Activated CD4-positive, alpha-beta T cell treated with anti-CD3 and anti-CD28 coated beads, Interleukin-2, amount 50 U/mL, for 48 hours (primary cell): ENCODE measurements at regions not wholly inside any gene's neighbourhood (a gene's known extent, or its start where the extent isn't known, plus 50 kb on each side); places are given as distances from the start of the nearest gene placed in this dataset.
A peak's percentile ranks its signal among the peaks of the same experiment; 100 is the strongest.
"Not testable (repeated sequence)": the region's sequence is repeated elsewhere in the genome, so short reads cannot be mapped to it uniquely, and the experiment has no call there.

Experiments used
- DNase-seq, 2 experiments: peaks; one replicate each; pipeline ENCODE4 v3.0.0-alpha.2; 2020

DNA sequence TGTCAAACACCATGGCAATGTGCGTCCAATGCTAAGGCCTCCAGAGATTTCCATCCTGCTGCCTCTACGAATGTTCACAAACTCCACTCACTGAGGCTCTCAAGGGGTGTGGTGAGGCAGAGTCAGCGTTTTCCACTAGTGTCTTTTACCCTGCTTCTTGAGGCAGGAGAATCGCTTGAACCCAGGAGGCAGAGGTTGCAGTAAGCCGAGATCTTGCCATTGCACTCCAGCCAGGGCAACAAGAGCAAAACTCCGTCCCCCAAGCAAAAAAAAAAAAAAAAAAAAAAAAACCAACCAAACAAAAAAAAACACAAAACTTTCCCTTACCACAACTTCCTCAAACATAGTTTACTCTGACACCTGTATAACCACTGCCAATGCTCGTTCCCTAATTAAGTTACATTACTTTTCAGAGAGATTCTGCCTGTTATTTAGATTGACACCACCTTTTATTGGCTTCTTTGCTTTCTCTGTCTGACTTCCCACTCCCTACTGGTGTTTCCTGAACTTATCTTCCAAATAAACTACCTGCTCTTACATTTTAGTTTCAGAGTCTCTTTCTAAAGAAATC lies 102.1 kb upstream of the ZNF746 start:
- no peak for DNase-seq

DNA sequence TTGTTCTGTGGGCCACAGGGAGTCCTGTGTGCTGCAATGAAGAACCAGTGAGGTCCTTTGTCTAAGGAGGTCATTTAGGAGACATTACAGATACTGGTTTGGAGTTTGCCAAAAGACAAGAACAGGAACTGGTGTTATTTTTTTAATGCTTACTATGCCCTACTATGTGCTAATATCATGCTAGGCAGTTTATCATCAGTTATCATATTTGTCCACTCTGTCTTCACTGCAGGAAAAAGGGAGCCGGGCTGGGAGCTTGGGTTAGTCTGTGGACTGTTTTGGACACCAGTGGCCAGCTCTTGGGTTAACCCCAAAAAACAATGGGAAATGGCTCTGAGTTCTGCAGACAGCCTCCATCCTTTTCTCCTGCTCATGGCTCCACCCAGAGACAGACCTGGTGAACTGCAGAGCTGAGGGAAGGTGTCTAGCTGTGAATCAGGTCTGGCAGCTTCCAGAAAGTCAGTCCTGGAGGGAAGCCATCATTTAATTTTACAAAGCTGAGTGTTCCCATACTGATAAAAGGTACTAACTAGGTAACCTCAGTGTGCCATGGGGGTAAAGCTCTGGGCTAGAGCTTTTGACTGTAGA lies 101.2 kb upstream of the ZNF746 start:
- DNase-seq = peak; percentile 20 to 36

- not testable (repeated sequence) for DNase-seq
Measured at GRCh38 chr7:149597789-149598188, 100.2 kb upstream of the ZNF746 start.

DNA sequence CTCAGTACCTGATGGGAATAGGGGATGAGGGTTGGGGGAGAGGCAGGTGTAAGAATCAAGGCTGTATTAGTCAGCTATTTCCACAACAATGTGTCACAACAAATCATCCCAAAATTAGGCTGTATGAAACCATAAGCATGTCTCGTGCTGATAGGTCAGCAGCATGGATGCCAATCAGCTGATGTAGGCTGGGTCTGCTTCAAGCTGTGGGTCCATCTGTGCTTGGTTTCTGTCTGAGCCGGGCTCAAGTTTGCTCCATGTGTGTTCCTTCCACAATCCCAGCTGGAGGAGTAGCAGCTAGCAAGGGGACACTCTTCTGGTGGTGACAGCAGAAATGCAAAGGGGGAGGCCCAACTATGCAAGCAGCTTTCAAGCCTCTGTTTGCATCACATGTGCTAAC lies 97.9 kb upstream of the ZNF746 start:
- DNase-seq = no peak

DNA sequence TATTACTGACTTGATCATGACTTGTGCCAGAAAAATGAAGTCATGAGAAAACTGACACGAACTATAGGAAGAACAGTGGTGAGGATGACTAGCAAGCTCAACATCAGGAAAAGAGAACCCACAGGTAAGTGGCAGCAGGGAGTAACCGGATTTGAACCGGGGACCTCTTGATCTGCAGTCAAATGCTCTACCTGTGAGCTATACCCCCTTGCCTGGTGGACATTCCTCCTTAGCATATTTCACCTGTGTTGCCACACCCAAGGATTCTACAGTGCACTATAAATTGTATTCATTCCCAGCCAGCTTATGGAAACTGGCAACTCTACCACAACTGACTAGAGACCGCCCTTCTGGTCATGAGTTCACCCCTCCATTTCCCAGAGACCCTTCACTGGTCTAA lies 97.5 kb upstream of the ZNF746 start:
- DNase-seq = no peak

DNA sequence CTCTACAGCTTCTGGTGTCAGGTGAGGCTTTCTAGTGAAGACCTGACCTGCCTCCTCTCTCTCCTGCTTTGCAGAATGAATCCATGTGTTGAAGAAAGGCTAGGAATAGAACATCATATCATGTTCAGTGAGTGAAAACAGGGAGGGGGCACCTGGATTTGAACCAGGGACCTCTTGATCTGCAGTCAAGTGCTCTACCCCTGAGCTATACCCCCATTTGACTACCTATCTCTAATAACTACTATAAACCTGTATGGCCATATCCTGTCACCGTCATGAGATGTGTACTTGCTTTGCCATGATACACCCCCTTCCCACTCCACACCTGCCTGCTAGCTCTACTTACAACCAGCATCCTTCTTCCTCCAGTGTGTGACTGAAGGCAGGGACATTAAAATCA lies 91.3 kb upstream of the ZNF746 start:
- DNase-seq = no peak

DNA sequence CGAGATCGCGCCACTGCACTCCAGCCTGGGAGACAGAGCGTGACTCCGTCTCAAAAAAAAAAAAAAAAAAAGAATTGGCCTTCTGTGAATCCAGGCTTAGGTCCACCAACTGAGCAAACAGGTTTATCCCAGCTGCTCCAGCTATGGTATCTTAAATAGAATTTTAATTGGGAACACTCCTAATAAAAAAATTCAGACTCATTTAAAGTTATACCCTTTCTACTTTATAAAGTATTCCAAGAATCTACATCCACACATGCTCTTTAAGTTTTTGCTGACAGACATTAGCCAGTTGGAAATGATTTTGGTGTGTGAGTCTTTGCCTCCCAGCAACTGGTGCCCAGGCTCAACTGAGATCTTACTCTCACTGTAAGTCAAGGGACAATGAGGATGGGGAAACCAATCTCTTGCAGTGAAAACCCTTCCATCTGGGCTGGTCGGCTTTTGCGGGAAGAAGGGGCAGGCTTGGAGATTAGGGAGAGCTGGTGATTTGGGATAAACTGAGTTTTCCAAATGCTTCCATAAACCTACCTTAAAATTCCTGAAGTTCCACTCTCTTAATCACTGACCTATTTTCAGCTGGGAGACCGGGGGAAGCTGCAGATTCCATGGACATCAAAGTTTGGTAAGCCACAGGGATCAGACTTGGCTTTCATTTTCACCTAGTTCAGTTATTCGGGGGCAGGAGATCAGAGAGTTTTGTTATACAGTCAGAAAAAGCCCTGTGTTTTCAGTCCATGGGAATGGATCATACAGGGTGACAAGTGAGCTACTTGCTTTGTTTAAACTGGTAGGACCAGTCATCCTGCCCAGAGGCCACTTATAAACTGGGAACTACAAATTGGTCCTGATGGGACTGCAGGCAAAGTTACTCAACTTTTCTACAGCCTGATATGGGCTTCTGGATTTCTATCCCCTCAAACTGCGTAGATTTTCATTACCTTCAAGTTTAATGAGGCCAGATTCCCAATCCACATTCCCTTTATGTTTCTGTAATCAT lies 89.3 kb upstream of the ZNF746 start:
- DNase-seq = no peak

- DNase-seq = no peak
Measured at GRCh38 chr7:149584530-149584929, 86.9 kb upstream of the ZNF746 start.

DNA sequence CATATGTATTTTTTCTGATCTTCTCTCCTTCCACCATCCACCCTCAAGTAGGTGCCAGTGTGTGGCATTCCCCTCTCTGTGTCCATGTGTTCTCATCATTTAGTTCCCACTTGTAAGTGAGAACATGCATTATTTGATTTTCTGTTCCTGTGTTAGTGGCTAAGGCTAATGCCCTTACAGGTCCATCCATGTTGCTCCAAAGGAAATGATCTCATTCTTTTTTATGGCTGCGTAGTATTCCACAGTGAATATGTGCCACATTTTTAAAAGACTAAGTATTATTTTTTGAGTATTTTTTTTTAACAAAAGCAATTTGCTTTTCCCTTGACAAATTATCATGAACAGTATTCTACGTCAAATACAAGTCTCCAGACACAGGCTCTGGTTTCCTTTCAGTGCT lies 86.4 kb upstream of the ZNF746 start:
- no peak for DNase-seq

DNA sequence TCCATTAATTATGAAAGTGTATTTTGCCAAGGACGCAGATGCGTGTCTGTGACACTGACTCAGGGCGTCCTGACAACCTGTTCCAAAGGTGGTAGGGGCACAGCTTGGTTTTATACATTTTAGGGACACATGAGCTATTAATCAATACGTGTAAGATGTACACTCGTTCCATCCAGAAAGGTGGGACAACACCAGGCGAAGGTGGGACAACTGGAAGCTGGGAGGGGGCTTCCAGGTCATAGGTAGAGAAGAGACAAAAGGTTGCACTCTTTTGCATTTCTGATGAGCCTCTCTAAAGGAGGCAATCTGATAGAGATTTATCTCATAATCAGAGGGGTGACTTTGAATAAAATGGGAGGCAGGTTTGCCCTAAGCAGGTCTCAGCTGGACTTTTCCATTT lies 82.7 kb upstream of the ZNF746 start:
- no peak for DNase-seq

GRCh38 chr7:149579365-149579764 lies 81.8 kb upstream of the ZNF746 start:
- not testable (repeated sequence) for DNase-seq

- not testable (repeated sequence) for DNase-seq
Measured at GRCh38 chr7:149574428-149574827, 76.8 kb upstream of the ZNF746 start.

DNA sequence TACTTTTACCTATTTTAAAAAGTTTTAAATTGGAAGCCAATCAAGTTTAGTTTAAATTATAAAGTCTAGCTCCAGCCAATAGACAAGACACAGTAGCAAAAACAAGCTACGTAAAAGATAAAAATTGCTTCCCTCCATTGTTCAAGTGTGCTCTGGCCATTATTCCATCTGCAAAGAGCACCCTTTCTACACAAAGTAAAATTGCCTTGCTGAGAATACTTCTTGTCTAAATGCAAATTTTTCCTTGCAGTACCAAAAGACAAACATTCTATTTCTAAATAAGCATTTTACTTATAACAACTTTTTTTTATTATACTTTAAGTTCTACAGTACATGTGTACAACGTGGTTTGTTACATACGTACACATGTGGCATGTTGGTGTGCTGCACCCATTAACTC lies 75.9 kb upstream of the ZNF746 start:
- no peak for DNase-seq

GRCh38 chr7:149572920-149573319 lies 75.3 kb upstream of the ZNF746 start:
- not testable (repeated sequence) for DNase-seq

DNA sequence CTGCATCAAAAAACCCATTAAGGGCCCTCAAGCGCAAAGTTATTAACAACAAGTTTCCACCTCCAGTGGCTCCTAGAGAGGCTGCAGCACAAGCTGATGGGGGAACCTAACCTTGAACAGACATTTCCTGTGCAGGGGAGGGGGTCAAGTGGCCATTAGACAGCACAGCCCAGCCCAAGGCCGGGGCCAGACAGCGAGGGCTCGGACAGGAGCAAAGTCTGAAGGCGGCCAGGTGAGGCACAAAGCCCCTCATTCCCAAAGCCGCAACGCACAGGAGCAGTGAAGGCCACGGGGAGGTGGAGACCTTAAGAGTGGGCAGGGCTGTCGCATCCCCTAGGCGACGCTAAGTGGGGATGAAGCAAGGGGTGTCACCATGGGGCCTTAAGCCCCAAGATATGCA lies 73.2 kb upstream of the ZNF746 start:
- no peak for DNase-seq

DNA sequence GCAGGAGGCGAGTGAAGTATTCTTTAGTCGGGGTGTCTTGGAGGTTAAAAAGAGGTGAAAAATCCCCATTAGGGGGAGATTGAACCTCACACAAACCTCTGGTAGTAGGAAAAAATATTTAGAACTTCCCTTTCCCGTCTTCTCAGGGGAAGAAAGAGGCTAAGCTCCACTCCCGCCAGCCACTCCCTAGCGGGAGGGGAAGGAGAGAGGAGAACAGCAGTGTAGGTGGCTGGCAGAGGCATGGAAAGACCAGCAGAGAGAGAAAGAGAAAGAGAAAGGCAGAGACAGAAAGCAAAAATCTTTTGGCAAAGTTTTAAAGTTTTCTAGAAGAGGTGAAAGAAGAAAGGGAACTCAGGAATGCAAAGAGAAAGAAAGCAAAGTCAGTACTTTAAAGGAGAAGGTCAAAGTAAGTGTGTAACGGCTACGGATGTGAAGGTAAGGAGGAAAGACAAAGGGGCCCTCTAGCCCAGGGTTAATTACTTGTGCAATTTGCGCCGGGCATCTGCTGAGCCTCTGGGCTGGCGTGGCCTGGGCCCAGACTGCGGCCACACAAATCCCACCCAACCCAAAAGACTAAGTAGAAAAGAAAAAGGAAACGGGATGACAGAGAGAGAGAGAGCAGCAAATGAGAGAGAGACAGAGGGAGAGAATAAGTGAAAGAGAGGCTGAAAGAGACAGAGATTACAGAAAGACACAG lies 72.3 kb upstream of the ZNF746 start:
- DNase-seq = no peak

DNA sequence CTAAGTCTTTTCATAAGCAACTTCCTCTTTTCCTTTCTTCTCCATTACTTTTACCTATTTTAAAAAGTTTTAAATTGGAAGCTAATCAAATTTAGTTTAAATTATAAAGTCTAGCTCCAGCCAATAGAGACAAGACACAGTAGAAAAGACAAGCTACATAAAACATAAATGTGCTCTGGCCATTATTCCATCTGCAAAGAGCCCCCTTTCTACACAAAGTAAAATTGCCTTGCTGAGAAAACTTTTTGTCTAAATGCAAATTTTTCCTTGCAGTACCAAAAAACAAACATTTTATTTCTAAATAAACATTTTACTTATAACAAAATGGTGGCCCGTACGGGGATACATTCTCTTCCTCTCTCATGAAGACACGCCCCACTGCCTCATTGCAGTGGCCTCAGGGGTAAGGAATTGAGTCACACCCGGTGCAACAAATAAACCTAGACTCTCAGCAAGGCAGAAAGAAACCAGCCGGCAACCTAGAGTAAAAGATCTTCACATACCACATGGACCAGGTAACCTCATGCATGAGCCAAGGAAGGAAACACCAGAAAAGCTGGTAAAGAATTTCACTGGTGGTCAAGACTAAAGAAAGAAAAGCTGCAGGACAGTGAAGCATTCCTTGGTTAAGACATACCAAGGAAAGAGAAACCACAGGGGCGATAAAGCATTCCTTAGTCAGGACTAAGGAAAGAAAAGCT lies 71.6 kb upstream of the ZNF746 start:
- DNase-seq = no peak

- no peak for DNase-seq
Measured at GRCh38 chr7:149568218-149568617, 70.6 kb upstream of the ZNF746 start.

- no peak for DNase-seq
Measured at GRCh38 chr7:149566103-149566502, 68.5 kb upstream of the ZNF746 start.

GRCh38 chr7:149565096-149565382 lies 67.4 kb upstream of the ZNF746 start:
- no peak for DNase-seq

DNA sequence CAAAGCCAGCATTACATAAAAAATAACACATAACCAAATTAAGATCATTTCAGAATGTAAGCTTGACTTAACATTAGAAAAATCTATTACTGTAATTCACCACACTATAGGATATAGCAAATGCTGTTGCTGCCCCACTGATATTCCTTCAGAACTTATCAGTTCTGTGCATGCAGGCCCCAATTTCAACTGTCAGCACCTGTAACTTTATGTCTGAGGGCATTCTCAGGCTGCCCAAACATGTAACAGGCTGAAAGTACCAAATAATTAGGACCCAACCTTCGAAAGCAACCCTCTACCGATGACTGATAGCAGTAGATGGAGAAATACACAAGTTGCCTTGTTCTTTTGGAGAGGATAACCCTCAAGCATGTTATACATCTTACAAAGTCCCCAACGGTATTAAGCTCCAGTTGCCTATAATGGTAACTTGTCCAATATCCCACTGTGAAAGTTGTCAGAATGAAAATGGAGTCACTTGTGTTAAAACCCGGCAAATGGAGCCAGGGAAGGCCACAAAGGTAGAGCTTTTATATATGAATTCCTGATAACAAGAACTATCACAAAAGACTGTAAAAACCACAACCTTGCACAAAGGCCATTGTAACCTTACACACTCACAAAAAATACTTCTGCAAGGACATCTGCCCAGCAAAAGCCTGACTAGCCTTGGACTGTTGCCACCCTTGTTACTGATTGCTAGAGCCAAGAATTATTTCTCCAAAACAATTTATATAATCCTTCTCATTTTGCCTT lies 66.9 kb upstream of the ZNF746 start:
- DNase-seq = no peak

- no peak for DNase-seq
Measured at GRCh38 chr7:149562602-149563001, 65.0 kb upstream of the ZNF746 start.
